GM21529 (cell line): ENCODE measurements at regions not wholly inside any gene's neighbourhood (a gene's known extent, or its start where the extent isn't known, plus 50 kb on each side); places are given as distances from the start of the nearest gene placed in this dataset.
"Not testable (repeated sequence)": the region's sequence is repeated elsewhere in the genome, so short reads cannot be mapped to it uniquely, and the experiment has no call there.

Source experiments
- ATAC-seq: cut with Tn5 transposase; IDR thresholded peaks from one replicate; pipeline ENCODE4 v1.9.1; 2021; ENCODE audit not compliant: unreplicated experiment

DNA sequence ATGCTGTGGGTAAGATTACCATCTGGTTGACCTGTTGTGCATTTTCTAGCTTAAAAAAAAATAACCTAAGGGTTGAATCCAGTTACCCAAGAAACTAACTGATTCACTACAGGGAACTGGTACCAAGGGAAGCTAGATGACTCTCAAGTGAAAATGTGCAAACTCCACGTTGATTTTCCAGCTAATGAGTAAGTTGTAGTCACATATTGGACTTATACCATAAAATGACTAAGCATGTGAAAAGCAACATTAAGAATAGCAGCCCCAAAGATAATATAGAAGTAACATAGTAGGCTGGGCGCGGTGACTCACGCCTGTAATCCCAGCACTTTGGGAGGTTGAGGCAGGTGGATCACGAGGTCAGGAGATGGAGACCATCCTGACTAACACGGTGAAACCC is 270.9 kb downstream of the SPRY1 start:
- no peak for ATAC-seq

GRCh38 chr4:123667991-123668390 is 271.4 kb downstream of the SPRY1 start:
- ATAC-seq = no peak

GRCh38 chr4:123671636-123672404 is 275.2 kb downstream of the SPRY1 start:
- peak; percentile 98 for ATAC-seq

GRCh38 chr4:123672987-123673386 is 276.4 kb downstream of the SPRY1 start:
- ATAC-seq = no peak

DNA sequence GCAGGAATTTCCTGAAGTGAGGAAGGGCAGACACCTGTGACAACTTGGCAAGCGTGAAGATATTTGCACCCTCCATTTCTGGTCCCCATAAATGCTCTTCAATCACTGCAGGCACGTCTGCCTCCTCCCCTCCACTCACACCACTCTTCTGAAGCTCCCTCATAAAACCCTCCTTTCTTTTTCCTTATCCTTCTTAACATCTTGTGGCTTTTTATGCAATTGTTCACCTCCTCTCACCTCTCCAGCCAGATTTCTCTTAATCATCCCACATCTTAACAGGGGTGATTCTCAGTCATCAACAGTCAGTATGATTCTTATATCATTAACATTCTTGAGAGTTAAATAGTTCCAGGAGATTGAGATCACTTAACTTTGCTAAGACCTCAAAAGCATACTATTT is 277.4 kb downstream of the SPRY1 start:
- ATAC-seq = no peak

DNA sequence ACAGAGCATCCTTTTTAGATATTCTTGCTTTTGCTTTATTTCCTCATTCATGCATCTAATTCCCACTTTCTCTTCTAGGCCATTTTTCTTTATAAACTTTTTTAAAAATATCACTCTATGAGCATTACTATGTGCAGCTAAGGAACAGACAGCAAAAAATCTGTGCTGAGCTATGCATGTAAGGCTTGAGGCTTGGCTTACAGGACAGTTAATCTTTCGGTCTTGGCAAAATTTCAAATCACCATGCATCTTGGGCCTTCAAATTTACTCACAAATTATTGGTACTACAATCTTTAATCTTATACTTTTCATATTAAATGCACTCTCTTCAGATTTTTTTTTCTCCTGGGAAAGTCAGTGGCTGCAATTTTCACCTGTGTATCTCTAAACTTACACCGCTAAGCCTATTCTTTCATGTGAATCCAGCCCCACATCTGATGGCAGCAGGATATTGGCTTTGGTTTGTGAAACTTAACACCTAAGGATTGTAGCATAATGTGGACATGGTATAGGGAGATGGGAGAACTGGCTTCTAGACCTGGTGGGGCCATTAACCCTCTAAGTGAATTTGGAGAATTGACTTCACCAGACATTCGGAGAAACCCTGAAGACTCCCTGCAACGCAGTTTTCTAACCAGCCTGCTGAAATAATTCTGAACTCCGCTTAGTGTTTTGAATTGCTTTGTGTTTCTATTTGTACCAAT is 278.3 kb downstream of the SPRY1 start:
- no peak for ATAC-seq

DNA sequence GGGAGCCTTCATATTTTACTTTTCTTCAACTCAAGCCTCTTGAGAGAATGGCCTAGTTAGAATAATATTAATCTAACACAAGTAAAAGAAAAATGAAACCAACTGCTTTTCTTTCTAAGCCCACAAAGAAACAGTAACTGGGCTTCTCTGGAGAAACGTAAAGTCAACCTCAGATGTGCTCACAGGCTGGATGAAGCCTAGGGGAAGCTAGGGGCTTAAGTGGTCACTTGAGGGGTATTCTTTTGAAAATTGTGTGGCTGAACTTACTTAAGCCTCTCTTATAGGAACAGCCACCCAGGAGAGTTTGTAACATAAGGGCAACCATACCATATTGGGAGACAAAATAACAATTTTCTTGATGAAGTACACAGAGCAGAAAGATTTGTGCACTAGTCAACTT is 279.0 kb downstream of the SPRY1 start:
- ATAC-seq = no peak

- no peak for ATAC-seq
Observed at GRCh38 chr4:123676071-123676889, 279.7 kb downstream of the SPRY1 start.

DNA sequence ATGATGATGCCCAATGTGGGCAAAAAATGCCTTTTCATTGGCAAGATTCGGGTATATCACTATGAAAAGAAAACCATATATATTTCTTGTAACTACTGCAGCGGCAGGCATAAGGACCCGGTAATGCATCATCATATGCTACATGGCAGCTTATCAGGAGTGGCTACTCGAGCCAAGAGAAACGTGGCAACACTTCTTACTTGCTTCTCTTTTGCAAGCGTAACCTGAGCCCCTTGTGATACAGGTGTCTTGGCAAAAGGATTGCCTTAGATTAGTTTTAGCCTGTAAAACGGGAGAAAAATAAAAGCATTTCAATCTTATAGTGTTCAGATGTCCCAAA is 280.3 kb downstream of the SPRY1 start:
- no peak for ATAC-seq

DNA sequence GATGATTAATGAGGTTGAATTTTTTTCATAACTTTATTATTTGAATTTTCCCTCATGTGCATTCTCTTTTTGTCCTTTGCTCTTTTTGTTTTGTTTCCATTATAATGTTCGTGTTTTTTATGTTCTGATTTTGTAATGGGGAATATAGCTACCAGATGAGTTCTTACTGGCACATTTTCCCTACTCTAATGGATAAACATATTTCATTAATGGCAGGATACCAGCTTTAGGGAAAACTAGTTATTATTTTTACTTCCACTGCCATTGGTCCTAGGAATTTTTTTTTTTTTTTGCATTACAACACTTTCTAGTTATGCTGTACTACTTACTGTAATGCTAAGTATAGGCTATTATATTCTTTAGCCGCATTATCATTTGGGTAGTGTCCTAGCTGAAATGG is 286.3 kb downstream of the SPRY1 start:
- no peak for ATAC-seq

DNA sequence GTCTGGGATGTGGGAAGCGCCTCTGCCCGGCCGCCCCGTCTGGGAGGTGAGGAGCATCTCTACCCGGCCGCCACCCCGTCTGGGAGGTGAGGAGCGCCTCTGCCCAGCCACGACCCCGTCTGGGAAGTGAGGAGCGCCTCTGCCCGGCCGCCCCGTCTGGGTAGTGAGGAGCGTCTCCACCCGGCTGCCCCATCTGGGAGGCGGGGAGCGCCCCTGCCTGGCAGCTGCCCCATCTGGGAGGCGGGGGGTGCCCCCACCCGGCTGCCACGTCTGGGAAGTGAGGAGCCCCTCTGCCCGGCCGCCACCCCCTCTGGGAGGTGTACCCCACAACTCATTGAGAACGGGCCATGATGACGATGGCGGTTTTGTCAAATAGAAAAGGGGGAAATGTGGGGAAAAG is 288.3 kb downstream of the SPRY1 start:
- ATAC-seq = not testable (repeated sequence)

DNA sequence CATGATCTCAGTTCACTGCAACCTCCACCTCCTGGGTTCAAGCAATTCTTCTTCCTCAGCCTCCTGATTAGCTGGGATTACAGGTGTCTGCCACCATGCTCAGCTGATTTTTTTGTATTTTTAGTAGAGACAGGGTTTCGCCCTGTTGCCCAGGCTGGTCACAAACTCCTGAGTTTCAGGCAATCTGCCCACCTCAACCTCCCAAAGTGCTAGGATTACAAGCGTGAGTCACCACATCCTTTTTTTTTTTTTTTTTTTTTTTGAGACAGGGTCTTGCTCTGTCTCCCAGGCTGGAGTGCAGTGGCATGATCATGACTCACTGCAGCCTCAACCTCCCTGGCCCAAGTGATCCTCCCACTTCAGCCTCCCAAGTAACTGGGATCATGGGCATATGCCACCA is 298.9 kb downstream of the SPRY1 start:
- ATAC-seq = not testable (repeated sequence)

DNA sequence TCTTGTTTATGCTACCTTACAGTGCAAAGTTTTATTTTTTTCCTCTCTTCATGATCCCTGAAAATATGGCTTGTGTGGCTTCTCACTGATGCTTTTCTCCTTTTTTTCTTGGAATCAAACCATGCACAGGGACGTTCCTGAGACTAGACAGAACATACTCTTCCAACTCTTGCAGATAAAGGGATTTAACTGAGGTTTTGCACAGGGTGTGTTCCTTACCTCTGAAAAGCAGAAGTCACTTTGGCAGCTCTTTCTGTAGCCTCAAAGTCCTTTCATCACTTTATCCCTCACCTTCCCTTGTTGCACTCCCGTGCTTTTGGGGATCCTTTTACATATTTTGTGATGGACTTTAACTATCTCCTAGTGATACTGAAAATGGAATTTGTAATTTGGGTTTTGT is 300.1 kb downstream of the SPRY1 start:
- no peak for ATAC-seq

DNA sequence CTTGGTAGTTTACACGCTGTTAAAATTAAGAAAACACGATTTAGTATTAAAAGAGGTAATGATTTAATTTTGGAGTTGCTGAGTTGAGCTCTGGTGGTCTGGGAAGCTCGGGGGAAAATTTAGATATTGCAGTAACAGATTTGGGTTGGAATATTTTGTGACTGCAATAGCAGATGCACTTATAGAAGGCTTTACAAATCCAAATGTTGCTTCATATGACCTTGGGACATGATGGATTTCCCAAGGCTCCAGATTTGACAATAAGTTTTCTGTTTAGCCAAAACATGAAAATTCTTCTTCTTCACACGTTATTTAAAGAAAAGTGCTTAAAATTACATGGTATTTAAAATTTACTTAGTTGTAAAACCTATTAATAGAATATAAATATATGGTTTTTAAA is 302.0 kb downstream of the SPRY1 start:
- ATAC-seq = no peak

DNA sequence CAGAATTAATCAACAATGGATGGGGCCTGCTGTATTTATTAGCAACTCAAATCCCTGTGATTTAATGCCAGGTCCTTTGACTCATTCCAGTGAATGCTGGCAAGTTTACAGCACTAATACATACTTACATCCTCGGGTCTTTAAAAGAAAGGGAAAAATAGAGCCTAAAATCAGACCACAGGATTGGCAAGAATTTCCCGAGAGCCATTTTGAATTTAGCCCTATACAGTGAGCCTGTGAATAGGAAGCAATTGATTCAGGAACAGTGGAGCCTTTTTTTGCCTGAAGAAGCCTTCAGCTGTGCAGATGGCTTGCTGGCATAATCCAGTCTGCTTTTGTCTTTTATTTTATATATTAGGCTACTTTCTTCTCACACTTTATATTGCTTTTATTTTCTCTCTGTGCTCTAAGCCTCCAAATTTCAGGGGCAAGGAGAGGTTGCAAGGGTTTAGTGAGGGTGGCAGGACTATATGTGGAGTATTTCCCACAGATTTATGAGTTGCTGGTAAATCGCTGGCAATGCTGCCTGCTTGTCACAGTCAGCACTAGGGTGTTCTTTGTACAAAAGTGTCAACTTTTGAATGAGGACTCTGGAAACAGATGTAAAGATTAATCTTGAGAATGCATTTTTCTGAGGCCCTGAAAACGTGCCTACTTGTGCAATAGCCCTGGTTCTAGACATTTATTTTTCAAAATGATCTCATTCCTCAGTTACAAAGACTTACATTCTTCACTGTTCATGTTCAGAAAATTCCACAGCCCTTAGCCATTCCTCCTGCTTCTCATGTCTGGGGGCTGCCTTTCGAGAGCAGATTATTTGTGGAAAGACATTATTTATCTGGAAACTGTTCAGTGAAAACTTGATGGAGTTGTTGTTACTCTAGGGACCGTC is 303.5 kb downstream of the SPRY1 start:
- ATAC-seq = no peak

DNA sequence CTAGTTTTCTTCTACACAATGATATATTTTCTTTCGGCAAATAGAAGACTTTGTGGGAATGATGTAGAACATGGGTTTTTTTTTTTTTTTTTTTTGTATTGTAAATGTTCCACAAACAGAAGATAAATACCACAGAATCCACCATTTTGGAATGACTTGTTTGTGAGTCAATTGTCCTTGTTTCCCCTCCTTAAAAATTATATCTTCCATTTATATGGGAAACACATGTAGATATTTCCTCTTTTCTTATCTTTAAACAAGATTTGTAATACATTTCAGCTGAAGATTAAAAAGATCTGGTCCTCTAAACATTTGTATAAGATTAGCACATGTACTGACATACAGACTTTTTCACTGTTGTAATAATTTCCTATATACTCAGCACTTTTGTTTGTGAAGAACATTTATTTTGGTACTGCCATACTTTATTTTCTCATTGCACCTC is 304.6 kb downstream of the SPRY1 start:
- no peak for ATAC-seq

GRCh38 chr4:123705419-123705818 is 308.8 kb downstream of the SPRY1 start:
- no peak for ATAC-seq

DNA sequence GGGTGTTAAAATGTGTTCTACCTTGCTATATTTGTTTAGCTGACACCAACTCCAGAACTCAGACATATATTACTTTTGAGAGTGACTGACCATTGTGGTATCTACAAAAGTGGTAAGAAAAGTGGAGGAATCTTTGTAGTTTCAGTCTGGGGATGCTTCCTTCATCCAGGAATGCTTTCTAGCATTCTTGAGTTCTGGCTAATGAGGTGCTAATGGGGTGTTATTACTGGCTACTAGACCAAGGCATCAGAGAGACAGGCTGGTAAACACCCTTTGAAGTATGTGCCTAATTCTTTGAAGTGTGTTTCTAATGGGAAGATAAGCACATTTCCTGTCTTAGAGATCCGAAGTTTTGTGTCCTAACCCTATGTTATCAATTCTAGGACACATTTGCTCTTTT is 310.4 kb downstream of the SPRY1 start:
- no peak for ATAC-seq

DNA sequence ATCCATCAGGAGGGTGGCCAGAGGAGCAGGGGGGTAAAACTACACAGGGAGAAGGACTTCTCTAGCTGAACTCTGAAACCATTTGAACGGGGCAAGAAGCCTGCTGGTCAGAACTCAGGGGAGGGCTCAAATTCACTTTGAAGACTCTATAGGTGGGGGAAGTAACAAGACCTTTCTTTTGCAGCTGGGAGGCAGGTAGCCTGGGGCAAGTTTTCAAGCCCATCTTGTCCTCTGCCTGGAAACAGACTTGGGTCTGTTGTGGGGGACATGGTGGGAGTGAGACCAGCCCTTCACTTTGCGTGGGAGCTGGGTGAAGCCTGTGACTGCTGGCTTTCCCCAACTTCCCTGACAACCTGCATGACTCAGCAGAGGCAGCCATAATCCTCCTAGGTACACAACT is 312.3 kb downstream of the SPRY1 start:
- no peak for ATAC-seq

DNA sequence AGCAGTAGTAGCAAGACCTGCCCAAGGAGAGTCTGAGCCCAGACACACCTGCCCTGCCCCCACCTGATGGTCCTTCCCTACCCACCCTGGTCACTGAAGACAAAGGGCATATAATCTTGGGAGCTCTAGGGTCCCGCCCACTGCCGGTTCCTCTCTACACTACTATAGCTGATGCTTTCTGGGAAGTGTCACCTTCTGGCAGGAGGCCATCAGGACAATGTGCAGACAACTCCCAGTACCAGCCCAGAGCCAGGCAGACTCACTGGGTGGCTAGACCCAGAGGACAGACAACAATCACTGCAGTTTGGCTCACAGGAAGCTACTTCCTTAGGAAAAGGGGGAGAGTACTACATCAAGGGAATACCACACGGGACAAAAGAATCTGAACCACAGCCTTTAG is 312.7 kb downstream of the SPRY1 start:
- ATAC-seq = no peak

DNA sequence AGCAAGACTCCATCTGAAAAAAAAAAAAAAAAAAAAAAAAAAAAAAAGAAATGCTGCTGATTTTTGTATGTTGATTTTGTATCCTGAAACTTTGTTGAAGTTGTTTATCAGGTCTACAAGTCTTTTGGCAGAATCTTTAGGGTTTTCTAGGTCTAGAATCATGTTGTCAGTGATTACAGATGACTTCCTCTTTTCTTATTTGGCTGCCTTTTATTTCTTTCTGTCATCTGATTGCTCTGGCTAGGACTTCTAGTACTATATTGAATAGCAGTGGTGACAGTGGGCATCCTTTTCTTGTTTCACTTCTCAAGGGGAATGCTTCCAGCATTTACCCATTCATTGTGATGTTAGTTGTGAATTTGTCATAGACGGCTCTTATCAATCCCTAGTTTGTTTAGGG is 334.4 kb downstream of the SPRY1 start:
- no peak for ATAC-seq
